Vagina (tissue), 2 donors: ENCODE measurements at regions not wholly inside any gene's neighbourhood (a gene's known extent, or its start where the extent isn't known, plus 50 kb on each side); places are given as distances from the start of the nearest gene placed in this dataset.

Experiments used
- CTCF ChIP-seq, 3 experiments: fragments of 450-650 bp in 2 of 3; fragments of 200-600 bp in 1 of 3; sonication (generic) in 1 of 3; IDR thresholded peaks; one replicate each; pipeline ENCODE4 v1.5.1; 2017 to 2019; ENCODE audit warnings: antibody characterized with exemption in 3 of 3, mild to moderate bottlenecking in 2 of 3, moderate library complexity in 2 of 3
- POLR2A ChIP-seq, 2 donors: fragments of 450-650 bp; IDR thresholded peaks; one replicate each; pipeline ENCODE4 v1.6.1; 2017; ENCODE audit warnings: antibody characterized with exemption in 2 of 2, mild to moderate bottlenecking in 2 of 2, moderate library complexity in 2 of 2

- TF ChIP-seq POLR2A (IDR thresholded peaks at IDR 0.05), result no peak
- TF ChIP-seq CTCF (IDR thresholded peaks at IDR 0.05), result no peak
These were observed 315.5 kb downstream of the RMST start for GRCh38 chr12:97778111-97778510.
